ENCODE measurements at regions not wholly inside any gene's neighbourhood (a gene's known extent, or its start where the extent isn't known, plus 50 kb on each side); places are given as distances from the start of the nearest gene placed in this dataset.

DNA sequence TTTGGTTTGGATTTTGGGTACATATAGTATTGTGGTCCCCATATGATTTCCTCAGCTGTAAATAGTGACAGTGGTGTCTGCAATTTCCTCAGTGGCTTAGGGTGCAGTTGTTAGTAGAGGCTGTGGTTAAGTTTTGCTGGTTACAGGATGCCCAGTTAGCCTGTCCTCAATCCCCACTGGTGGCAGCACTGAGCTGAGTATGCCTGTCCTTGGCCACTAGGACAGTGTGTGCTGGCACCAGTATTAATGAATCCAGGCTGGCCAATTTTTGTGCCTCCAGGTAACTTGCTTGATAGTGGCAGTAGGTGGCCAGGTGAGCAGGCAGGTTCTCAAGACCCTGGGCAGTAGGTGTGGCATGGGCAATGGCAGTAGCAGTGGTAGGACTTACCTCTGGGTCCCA is 973.1 kb downstream of the TMEM182 start:
- DNase-seq = no peak
- ATAC-seq (ENCODE audit: poor library complexity) = no peak
- intact Hi-C loops (cut with DNase I) = no loop called here

DNA sequence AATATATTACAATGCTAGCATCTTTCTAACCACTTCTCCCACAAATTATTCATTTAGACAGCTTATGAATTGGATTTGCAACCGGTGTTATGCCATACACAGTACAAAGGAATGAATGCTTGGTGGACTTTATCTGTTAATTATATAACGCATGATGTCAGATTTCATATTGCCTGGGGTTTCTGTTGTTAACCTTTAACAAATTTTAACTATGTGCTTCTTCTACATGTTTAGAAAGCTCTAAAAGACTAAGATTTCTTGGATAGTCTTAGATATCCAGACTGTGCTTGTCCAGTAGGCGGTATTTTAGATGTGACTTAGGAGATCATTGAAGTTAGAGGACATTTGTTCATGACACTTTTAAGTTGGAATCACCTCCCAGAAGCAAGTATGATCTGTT is 976.3 kb downstream of the TMEM182 start:
- intact Hi-C loops (cut with DNase I) = no loop called here
- no peak for ATAC-seq (ENCODE audit: poor library complexity)
- DNase-seq = no peak

DNA sequence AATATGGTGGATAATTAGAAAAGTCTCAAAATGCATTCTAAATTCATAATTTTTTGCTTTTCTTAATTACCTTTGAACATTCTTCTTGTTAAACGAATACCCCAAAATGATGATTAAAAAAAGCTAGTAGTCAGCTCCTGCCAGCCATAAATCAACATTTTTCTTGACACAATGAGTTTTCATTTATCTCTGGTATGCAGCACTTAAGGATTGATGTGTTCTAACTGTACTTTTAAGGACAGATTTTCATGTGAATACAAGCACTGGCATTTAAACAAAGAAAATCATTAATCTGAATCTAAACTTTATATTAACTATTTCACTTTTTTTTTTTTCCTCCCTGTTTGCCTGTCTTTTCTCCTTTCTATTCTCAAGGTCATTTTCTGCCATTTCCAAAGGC is 976.8 kb downstream of the TMEM182 start:
- intact Hi-C loops (cut with DNase I) = no loop called here
- ATAC-seq (ENCODE audit: poor library complexity) = no peak
- DNase-seq = no peak

DNA sequence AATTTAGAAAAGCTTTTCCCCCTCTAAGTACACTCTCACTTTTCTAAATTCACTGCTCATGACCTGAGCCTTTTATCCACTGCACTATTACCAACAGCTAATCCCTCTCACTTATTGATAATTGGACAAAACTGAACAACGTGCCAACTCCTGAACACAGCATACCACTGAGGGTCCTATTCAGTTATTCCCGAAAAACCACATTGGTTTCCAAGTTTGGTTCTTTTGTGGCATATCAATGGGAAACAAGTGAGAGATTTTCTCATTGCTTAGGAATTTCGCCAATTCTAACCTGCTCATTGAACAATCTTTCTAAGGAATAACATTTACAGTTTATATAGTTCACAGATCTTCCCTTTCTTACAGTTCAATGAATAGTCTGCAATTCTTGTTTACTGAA is 977.4 kb downstream of the TMEM182 start:
- DNase-seq (no peak), ATAC-seq (ENCODE audit: poor library complexity) (no peak)
- intact Hi-C loops (cut with DNase I) = no loop called here

DNA sequence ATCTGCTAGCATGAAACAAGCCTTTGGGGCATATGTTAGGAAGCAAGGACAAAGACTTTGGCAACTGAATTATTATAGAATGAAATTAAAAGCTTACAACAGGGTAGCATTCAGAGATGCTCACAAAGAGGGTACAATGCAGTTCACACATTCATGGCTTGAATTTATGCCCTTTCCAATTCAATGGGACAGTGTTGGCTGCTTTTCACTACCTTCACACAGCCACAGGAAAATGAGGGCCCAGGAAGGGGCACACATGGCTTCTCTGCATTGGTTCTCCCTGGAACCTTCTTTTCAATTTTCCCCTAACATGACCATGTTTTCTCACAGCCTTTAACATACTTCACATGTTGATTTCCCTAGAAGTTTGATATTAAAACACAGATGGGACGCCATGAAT is 978.1 kb downstream of the TMEM182 start:
- intact Hi-C loops (cut with DNase I) = no loop called here
- ATAC-seq (ENCODE audit: poor library complexity) (no peak), DNase-seq (no peak)

DNA sequence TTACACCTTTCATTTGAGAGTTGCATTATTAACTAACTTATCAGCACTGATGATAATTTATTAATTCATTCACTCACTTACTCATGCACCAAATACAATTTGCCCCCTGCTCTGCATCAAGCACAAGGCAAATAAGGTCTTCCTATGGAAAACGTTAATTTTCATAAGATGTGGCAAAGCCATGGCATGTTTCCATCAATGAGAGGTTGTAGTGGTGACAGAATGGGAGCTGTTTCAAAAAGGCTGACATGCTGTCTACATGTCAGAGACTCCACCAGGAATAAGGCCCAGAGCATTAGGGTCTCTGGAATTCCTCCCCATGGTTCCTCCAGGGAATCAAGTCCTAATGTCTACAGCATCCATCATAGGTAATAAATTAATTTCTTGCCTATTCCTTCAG is 978.8 kb downstream of the TMEM182 start:
- DNase-seq (no peak), ATAC-seq (ENCODE audit: poor library complexity) (no peak)
- intact Hi-C loops (cut with DNase I) = no loop called here

DNA sequence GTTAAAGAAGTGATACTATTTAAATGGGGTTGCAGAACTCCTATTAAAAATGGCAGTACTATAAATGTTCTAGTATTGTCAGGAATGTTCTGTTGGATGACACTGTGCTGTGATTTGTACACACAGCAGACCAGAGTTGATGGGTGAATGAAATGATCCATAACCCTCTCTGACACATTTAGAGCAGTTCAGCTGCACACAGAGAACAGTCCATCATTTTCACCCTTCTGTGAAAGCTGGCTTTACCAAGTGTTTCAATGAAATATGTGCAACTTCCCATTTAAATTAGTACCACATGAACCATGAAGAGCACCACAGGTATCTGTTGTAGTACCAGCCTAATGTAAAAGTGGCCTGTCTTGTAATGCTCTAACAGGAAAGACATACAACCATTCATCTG is 981.4 kb downstream of the TMEM182 start:
- intact Hi-C loops (cut with DNase I) = no loop called here
- no peak for ATAC-seq (ENCODE audit: poor library complexity)
- no peak for DNase-seq

DNA sequence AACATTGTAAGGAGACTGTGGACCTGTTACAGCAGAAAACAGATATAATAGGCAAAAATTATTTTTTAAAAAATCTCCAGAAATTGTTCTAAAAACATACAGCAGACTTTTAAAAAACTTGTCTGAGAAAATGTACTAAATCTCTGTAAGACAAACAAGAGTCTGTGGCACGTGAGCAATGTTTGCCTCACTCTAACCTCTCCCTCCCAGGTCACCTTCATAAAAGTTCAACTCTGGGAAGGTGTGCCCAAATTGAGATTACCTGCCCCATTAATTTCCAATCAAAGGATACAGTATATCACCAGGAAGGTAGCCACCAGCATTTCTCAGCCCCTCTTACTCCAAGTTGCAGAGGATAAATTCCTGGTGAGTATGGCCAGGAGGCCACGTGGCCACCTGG is 992.7 kb downstream of the TMEM182 start:
- intact Hi-C loops (cut with DNase I) = no loop called here
- ATAC-seq (ENCODE audit: poor library complexity) (no peak), DNase-seq (no peak)

DNA sequence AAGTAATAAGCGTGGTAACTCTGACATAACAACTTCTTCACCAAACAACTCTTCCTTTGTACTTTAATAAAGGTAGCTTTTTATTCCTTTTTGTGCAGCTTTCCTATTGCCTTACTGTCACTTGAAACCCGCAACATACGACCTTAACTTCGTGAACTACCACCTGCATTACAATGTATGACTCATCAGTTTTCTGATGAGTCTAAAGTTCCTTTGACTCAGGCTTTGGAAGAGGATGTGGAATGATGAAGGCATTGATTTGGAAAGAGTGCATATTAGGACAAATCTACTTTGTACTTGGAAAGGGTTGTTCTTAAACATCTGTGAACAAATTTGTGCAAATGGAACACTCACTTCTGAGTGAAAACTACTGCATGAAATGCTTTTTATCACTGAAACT is 1012.1 kb downstream of the TMEM182 start:
- ATAC-seq (ENCODE audit: poor library complexity) = no peak
- DNase-seq = no peak
- intact Hi-C loops (cut with DNase I) = no loop called here

DNA sequence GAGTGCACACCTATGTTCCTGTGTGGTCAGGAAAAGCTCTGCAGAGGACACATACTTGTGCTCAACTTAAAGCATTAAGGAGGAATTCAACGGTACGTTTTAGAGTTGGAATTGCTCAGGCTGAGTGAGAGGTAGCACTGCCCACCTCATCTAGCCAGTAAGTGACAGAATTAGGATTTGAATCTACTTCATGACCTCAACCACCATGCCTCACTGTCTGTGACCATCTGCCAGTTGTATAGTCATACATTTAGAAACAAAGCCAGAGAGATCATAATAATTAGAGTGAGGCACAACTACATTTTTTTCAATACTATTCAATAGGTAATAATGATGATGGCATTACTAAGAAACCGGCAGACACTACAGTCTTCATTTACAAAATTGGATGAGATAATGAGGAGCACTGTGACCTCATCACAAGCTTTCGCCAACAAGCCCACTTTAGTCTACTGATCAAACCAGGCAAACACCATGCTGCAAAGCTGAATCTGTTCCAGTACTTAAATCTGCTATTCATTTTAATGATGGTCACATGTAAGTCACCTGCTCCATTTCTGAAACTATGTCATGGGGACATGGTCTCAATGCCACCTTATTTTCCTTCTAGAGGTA is 1018.4 kb downstream of the TMEM182 start:
- ATAC-seq (ENCODE audit: poor library complexity) = no peak
- no peak for DNase-seq
- intact Hi-C loops (cut with DNase I) = no loop called here

DNA sequence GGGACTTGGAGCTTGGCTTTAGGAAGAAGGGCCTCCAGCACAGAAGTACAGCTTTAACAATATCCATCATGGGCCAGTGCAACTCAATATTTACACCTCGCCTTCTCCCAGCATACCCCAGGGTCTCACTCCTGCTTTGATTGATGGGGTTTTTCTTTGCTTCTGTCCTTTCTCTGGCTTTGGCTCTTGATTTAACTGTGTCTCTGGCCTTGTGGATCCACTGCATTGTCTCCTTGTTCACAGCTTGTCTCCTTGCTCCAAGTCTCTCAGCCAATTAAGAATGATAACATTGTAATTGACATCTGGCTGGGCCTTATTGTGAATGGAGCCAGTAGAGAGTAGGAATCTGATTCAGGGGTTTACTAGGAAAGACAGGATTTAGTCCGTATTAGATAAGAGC is 1019.5 kb downstream of the TMEM182 start:
- DNase-seq (no peak), ATAC-seq (ENCODE audit: poor library complexity) (no peak)
- intact Hi-C loops (cut with DNase I) = no loop called here

DNA sequence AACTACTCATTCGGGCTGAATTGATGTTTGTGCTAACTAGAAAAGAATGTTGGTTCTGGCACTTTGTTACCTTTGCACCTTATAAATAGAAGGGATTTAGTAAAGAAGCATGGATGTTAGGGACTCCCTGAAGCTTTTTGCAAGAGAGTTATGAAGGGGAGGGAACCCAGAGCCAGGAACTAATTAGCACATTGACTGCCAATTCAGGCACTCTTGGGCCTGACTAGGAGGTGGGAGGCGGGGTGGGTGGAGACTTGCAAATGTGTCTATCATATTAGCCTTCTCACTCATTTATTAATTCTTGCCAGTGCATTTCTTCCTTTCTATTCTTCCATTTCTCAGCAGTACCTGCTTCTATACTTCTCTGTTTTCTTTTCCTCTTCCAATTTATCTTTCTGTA is 1022.4 kb downstream of the TMEM182 start:
- DNase-seq = no peak
- no peak for ATAC-seq (ENCODE audit: poor library complexity)
- intact Hi-C loops (cut with DNase I) = no loop called here

DNA sequence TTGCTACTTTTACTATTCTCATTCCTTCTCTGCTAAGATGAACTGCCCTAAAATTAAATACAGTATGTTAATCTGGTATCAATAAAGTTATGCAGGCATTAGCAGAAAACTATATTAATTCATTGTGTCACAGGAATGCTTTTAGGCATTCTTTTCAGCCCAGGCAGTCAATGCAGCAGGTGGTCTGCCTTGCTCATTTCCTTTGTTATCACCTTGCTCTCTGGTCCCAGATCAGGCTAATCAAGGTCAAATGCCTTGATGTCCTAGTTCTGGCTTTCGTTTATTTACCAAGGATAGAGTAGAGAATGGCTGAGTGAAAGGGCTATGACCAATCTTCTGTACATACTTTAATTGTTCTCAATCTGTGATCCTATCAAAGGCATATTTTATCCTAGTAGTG is 1023.6 kb downstream of the TMEM182 start:
- no peak for ATAC-seq (ENCODE audit: poor library complexity)
- intact Hi-C loops (cut with DNase I) = no loop called here
- no peak for DNase-seq

DNA sequence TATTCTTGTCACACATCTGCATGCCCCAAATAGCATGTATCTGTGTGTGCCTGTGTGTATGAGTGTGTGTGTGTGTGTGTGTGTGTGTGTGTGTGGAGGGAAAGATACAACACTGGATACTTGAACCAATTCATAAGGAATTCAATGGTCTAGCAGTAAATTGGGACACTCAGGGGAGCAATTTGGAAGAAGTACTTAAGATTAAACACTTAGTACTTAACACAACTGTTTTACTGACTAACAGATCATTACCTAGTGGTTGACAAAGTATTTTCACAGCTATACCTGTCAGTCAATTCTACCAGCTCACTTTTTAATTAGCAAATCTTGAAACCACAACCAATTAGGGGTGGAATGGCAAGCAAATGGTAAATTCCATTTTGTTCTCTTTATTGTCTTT is 1024.1 kb downstream of the TMEM182 start:
- no peak for DNase-seq
- ATAC-seq (ENCODE audit: poor library complexity) = no peak
- intact Hi-C loops (cut with DNase I) = no loop called here

DNA sequence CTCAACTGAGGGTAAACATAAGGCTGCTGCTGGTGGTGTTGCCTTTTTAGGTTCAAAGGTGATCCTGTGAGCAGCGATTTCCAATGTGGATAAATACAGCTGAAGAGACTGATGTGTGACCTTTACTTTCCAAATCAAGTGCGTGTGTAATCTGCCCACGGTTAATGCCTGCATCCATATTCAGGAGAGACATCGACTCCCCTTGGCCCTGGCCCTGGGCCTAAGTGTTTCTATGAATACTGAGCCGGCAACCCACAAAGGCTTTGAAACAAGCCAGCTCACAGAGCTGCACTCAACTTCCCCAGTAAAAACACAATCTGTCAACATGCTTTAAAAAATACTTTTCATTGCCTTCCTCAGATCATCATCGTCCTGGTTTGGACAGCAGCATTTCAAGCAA is 1026.6 kb downstream of the TMEM182 start:
- ATAC-seq (ENCODE audit: poor library complexity) = no peak
- no peak for DNase-seq
- intact Hi-C loops (cut with DNase I) = no loop called here

DNA sequence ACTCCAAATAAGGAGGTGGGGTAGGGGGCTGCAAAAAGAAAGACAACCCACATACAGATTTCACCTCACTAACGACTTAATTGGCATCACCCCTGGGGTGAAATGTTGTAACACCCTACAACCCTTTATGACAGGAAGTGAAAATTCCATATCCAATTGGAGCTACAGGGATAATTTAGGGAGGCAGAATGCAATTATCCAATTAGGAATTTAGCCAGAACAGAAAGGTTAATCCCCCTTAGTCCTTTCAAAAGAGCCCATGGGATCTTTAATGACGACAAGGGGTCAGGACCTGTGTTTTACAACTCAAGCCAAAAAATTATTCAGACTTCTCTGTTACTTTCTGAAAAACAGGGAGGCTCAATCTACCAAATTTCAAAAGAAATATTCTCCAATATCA is 1027.1 kb downstream of the TMEM182 start:
- no peak for DNase-seq
- intact Hi-C loops (cut with DNase I) = no loop called here
- no peak for ATAC-seq (ENCODE audit: poor library complexity)

DNA sequence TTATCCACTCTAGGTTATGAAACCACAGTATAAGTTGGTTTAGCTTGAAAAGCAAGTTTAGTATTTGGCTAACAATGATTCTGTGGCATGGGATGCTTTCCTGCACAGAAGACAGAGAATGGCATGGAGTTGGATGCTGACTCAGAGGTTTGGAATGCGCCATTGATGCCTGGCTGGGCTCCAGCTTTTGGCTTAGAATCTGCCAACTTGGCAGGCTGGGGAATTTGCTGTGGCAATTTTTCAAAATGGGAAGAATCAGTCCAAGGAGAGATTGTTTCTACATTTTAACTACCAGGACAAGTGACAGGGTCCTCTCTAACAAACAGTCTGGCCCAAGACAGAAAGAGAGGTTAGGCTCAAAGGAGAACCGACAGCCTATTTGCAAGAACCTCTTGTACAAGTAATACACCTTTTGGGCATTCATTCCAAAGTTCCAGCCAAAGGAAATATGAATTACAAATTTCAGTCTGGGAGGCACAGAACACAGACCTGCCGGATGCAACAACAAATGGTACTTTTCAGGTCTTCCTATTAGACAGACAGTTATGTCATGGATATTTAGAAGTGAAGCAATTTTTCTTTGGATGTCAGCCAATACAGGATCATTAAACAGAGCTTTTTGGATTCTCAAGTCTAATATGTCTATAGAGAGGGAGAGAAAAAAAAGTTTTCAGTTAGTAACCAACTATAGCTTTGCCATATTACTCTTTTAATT is 1027.7 kb downstream of the TMEM182 start:
- ATAC-seq (ENCODE audit: poor library complexity) (no peak), DNase-seq (no peak)

DNA sequence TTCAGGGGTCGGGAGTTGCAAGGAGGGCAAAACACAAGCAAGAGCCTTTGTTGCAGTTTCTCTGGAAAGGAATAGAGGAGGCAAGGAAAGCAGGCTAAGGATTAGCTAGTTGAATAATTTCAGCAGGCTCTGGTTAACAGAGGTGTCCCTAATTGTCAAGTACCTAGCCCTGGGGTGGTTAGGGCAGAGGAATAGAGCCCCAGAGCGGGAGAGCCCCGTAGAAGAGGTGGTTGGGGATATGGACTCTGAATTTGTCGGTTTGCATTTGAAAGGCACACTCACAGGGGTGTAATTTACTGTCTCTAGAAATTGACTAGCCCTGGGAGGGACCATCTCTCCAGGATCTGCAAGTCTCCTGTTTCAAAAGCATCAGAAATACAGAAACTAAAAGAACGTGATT is 1030.2 kb downstream of the TMEM182 start:
- DNase-seq (no peak), ATAC-seq (ENCODE audit: poor library complexity) (no peak)
- intact Hi-C loops (cut with DNase I) = no loop called here

More for the DNA sequence above, 1027.7 kb downstream of the TMEM182 start:
- intact Hi-C loops (cut with DNase I) = no loop called here

DNA sequence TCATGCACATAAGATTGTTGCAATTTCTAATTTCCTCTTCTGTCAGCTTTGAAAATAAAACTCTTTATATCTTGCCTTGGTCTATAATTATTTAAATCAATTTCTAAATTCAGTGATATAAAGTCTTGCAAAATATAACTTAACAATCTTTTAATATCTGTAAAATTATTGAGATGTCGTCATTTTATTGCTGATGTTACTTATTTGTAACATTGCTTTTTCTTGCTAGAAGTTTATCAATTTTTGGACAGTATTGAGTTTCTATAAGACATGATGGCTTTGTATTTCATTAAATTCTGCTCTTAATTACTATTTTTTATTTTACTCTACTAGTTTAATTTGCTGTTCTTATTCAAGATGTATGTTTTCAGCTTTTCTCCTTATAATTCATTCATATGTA is 1036.5 kb downstream of the TMEM182 start:
- ATAC-seq (ENCODE audit: poor library complexity) = no peak
- intact Hi-C loops (cut with DNase I) = no loop called here
- DNase-seq = no peak

DNA sequence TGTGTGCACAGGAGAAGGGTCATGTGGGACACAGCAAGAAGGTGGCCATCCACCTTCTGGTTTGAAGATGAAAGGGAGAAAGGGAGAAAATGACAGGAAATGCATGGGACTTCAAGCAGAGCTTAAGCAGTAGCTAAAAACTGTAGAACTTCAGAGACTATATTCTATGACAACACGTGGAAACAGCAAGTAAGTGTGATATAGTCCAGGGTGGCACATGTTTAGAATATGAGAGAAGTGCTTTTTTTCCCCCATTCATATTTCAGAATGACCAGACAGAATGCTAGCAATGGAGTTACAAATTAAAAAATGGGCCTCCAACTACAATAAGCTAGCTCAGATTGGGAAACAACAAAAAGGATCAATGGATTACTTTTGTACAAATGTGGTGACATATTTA is 1042.2 kb downstream of the TMEM182 start:
- intact Hi-C loops (cut with DNase I) = no loop called here
- no peak for DNase-seq
- ATAC-seq (ENCODE audit: poor library complexity) = no peak

DNA sequence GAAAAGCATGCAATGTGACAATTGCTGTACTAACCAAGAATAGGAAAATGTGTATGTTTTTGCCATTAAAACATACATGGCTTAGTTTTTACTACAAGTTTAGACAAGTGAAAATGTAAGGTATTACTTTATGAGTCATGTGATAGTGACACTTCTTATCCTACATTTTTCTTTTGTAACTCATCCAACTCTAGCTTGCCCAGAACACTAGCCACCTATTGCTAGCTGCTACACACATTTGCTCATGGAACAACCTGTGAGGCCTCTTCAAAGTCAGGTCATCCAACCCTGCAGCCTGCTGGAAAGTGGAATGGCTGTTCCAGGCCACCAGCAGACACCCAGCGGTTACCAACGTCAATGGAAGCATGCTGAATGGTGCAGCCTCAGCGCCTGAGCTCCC is 1043.9 kb downstream of the TMEM182 start:
- ATAC-seq (ENCODE audit: poor library complexity) (no peak), DNase-seq (no peak)
- intact Hi-C loops (cut with DNase I) = no loop called here

All from Right ventricle myocardium superior (tissue), 1 donor.